ENCODE measurements at regions not wholly inside any gene's neighbourhood (a gene's known extent, or its start where the extent isn't known, plus 50 kb on each side); places are given as distances from the start of the nearest gene placed in this dataset.
"Not testable (repeated sequence)": the region's sequence is repeated elsewhere in the genome, so short reads cannot be mapped to it uniquely, and the experiment has no call there.

DNA sequence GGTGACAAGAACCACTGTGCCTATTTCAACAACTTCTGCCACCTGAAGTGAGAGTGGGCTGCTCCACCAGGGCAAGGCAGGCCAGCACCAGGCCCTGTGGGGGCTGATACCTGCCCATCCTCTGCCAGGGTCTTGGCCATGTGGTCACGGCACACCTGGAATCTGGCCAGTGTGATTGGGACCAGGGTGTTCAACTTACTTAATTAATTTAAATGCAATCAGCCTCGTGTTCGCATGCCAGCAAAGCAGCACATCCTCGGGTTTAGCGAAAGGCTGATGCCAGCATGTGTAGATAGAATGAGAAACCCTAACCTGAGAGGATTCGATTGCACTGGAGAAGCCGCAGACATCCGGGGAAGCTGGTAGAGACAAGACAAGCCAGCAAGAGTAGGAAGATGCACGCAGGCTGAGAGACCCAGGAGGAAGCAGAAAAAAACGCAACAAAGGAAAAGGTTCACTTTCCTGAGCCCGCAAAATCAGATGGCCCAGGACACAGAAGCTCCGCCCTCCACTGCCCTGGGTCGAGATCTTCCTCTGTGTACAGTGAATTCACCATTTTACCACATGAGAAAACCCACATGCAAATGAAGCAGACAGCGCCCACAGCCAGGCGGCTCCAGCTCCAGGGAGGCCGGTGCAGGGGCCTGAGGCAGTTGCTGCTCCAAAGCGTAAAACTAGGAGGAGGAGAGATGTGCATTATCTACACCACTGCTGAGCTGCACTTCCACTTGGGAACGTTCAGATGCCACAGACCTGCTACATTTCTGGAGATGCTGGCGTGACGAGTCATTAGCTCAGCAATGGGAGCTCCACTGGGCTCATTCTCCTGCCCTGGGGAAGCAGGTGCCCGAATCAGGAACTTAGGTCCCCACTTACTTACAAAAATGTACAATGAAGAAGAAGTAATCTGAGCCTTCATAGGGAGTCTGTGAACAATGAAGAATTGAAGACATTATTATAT is 92.1 kb downstream of the TMEM18 start:
- DNase-seq (ENCODE audit: extremely low spot score), result no peak
- CTCF ChIA-PET, result no interaction called here
- TF ChIP-seq FOXM1 (IDR thresholded peaks at IDR 0.05; ENCODE audit: borderline replicate concordance) (no peak), L3MBTL2 (conservative IDR thresholded peaks at IDR 0.05) (no peak), CTBP1 (IDR thresholded peaks at IDR 0.05; ENCODE audit: borderline replicate concordance) (no peak), LEF1 (IDR thresholded peaks at IDR 0.05; ENCODE audit: borderline replicate concordance) (no peak), ZNF384 (IDR thresholded peaks at IDR 0.05) (no peak), NFRKB (IDR thresholded peaks at IDR 0.05) (no peak), SP1 (IDR thresholded peaks at IDR 0.05) (no peak)
- POLR2A ChIA-PET, result no interaction called here

DNA sequence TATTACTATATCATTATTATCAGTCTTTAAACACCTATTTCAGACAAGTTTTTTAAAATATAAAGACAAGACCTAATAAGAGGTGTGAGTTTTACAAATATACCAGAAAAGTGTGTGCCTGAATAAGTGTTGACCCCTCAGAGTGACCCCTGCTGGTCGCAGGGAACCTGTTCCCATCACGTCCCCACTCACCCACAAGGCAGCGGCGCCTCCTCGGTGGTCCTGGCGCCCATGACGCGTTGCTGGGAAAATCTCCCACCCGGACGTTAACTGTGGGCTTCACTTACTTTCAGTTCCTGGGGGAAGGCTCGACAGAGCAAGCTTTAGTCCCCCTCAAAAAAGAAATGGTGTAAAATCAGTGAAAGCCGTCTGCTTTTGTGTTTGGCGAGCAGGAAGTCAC is 93.5 kb downstream of the TMEM18 start:
- CTCF ChIA-PET, result no interaction called here
- no peak for TF ChIP-seq FOXM1 (IDR thresholded peaks at IDR 0.05; ENCODE audit: borderline replicate concordance)
- POLR2A ChIA-PET, result no interaction called here
- no peak for DNase-seq (ENCODE audit: extremely low spot score)

DNA sequence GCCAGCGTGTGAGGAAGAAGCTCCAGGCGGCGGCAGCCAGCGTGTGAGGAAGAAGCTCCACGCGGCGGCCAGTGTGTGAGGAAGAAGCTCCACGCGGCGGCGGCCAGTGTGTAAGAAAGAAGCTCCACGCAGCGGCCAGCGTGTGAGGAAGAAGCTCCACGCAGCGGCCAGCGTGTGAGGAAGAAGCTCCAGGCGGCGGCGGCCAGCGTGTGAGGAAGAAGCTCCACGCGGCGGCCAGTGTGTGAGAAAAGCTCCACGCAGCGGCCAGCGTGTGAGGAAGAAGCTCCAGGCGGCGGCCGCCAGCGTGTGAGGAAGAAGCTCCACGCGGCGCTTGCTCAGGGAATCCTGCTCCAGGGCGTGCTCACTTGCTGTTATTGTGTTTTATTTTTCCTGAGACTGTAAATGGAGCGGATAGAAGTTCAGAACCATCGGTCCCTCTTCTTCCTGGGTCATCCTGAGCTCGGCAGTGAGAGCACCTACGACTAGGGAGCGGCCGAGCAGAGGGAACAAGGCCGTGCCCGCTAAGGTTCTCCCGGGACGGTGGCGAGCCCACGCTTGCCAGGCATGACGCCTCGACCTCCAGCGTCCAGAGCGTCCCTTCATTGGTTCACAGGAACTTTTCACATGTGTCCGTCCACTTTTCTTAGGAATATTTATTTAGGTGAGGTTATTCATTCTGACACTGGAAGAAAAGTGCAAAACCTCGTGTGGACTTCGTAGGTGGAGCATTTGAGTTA is 94.2 kb downstream of the TMEM18 start:
- ChIA-PET CTCF (no interaction called here), POLR2A (no interaction called here)
- no peak for TF ChIP-seq SUZ12 (IDR thresholded peaks at IDR 0.05)
- no peak for TF ChIP-seq FOXK2 (IDR thresholded peaks at IDR 0.05)
- no peak for TF ChIP-seq ZNF384 (IDR thresholded peaks at IDR 0.05)
- TF ChIP-seq TARDBP (IDR thresholded peaks at IDR 0.05), result no peak
- no peak for TF ChIP-seq ARNT (IDR thresholded peaks at IDR 0.05)
- TF ChIP-seq ELF4 (IDR thresholded peaks at IDR 0.05), result no peak
- no peak for TF ChIP-seq L3MBTL2 (conservative IDR thresholded peaks at IDR 0.05)
- TF ChIP-seq HDGF (IDR thresholded peaks at IDR 0.05; ENCODE audit: borderline replicate concordance), result no peak
- TF ChIP-seq, protein P1, sequence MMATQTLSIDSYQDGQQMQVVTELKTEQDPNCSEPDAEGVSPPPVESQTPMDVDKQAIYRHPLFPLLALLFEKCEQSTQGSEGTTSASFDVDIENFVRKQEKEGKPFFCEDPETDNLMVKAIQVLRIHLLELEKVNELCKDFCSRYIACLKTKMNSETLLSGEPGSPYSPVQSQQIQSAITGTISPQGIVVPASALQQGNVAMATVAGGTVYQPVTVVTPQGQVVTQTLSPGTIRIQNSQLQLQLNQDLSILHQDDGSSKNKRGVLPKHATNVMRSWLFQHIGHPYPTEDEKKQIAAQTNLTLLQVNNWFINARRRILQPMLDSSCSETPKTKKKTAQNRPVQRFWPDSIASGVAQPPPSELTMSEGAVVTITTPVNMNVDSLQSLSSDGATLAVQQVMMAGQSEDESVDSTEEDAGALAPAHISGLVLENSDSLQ (IDR thresholded peaks at IDR 0.05), result no peak
- no peak for TF ChIP-seq BHLHE40 (IDR thresholded peaks at IDR 0.05; ENCODE audit: borderline replicate concordance)
- TF ChIP-seq FOXM1 (IDR thresholded peaks at IDR 0.05; ENCODE audit: borderline replicate concordance), result no peak
- no peak for TF ChIP-seq NFRKB (IDR thresholded peaks at IDR 0.05)
- no peak for DNase-seq (ENCODE audit: extremely low spot score)

DNA sequence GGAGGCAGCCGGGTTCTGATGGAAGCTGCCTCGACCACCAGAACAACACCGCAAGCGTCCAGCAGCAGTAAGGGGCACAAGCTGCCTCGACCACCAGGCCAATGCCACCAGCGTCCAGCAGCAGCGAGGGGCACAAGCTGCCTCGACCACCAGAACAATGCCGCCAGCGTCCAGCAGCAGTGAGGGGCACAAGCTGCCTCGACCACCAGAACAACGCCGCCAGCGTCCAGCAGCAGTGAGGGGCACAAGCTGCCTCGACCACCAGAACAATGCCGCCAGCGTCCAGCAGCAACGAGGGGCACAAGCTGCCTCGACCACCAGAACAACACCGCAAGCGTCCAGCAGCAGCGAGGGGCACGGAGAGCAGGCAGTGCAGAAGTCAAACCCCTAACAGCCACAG is 94.9 kb downstream of the TMEM18 start:
- DNase-seq (ENCODE audit: extremely low spot score); CTCF ChIA-PET: not testable (repeated sequence)

DNA sequence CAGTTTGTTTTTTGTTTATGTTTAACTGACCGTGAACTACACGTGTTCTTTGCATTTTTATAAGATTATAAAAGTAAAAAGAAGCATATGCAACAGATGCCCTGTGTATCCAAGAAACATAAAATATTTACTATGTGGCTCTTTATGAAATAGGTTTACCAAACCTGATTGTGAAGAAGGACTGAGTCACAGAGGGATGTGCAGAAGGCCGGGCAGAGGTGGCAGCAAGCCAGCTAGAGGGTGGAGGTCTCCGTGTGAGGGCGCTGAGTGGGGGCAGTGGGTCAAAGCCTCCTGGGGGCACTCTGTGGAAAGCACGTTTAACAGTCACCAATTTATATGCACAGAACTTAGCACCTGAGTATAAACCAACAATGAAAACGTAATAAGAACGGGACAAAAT is 97.2 kb downstream of the TMEM18 start:
- TF ChIP-seq ZNF384 (IDR thresholded peaks at IDR 0.05) (no peak), FOXM1 (IDR thresholded peaks at IDR 0.05; ENCODE audit: borderline replicate concordance) (no peak), ARNT (IDR thresholded peaks at IDR 0.05) (no peak), SP1 (IDR thresholded peaks at IDR 0.05) (no peak), FOXA1 (IDR thresholded peaks at IDR 0.05) (no peak)
- ChIA-PET CTCF (no interaction called here), POLR2A (no interaction called here)
- DNase-seq (ENCODE audit: extremely low spot score), result no peak

More for the DNA sequence above, 94.9 kb downstream of the TMEM18 start:
- POLR2A ChIA-PET, result not testable (repeated sequence)

DNA sequence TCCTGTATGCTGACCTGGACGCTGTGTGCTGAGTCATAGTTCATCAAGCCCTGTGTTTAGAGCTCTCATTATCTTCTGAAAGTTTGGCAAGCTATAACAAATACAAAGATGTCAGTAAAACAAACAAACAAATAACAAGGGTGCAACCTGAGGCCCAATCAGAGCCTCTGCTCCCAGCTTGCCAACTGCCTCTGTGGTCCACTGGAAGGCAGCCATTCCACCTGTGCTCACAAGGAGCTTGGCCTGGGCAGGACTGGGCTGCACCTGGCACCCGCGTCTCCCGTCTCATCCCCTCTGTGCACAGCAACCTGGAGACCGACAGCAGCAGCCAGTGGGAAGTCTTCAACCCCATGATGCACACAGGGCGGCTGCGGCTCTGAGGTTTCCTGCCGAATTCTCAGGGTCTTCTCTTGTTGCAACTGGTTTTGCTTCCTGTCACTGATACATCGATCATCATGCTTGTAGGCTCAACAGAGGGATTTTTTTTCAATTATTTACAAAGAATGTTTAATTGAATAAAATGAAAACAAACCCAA is 97.8 kb downstream of the TMEM18 start:
- DNase-seq (ENCODE audit: extremely low spot score), result no peak
- POLR2A ChIA-PET, result no interaction called here
- TF ChIP-seq ZNF384 (IDR thresholded peaks at IDR 0.05), result no peak
- TF ChIP-seq, protein P1 (IDR thresholded peaks at IDR 0.05), result no peak
- TF ChIP-seq SP1 (IDR thresholded peaks at IDR 0.05), result no peak
- TF ChIP-seq SUZ12 (IDR thresholded peaks at IDR 0.05), result no peak
- TF ChIP-seq FOXA1 (IDR thresholded peaks at IDR 0.05), result no peak
- no peak for TF ChIP-seq CTBP1 (IDR thresholded peaks at IDR 0.05; ENCODE audit: borderline replicate concordance)
- no peak for TF ChIP-seq ELF4 (IDR thresholded peaks at IDR 0.05)
- no peak for TF ChIP-seq FOXK2 (IDR thresholded peaks at IDR 0.05)
- TF ChIP-seq FOXM1 (IDR thresholded peaks at IDR 0.05; ENCODE audit: borderline replicate concordance), result no peak
- TF ChIP-seq LEF1 (IDR thresholded peaks at IDR 0.05; ENCODE audit: borderline replicate concordance), result no peak
- TF ChIP-seq BHLHE40 (IDR thresholded peaks at IDR 0.05; ENCODE audit: borderline replicate concordance), result no peak
- no peak for TF ChIP-seq TARDBP (IDR thresholded peaks at IDR 0.05)
- TF ChIP-seq ARNT (IDR thresholded peaks at IDR 0.05), result no peak
- CTCF ChIA-PET, result no interaction called here

DNA sequence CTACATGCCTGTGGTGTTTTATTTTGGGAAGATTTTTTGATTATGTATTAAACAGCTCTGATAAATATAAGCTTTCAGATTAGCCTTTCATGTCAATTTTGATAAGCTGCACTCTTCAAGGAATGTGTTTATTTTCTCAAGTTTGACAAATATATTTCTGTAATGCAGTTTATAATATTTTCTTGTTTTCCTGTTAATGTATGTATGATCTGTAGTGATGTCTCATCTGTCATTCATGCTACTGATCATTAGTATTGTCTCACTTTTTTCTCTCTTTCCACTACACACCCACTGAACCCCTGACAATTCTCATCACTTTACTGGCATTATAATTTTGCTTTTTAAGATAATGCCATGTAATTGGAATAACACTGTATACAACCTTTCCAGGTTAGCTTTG is 100.9 kb downstream of the TMEM18 start:
- ChIA-PET CTCF (no interaction called here), POLR2A (no interaction called here)
- no peak for TF ChIP-seq FOXM1 (IDR thresholded peaks at IDR 0.05; ENCODE audit: borderline replicate concordance)
- no peak for TF ChIP-seq LEF1 (IDR thresholded peaks at IDR 0.05; ENCODE audit: borderline replicate concordance)
- TF ChIP-seq ARNT (IDR thresholded peaks at IDR 0.05), result no peak
- no peak for TF ChIP-seq BHLHE40 (IDR thresholded peaks at IDR 0.05; ENCODE audit: borderline replicate concordance)
- no peak for TF ChIP-seq L3MBTL2 (conservative IDR thresholded peaks at IDR 0.05)
- no peak for TF ChIP-seq HDGF (IDR thresholded peaks at IDR 0.05; ENCODE audit: borderline replicate concordance)
- TF ChIP-seq CTBP1 (IDR thresholded peaks at IDR 0.05; ENCODE audit: borderline replicate concordance), result no peak
- TF ChIP-seq ELF4 (IDR thresholded peaks at IDR 0.05), result no peak
- no peak for TF ChIP-seq FOXK2 (IDR thresholded peaks at IDR 0.05)
- DNase-seq (ENCODE audit: extremely low spot score), result no peak

Data from HEK293T (cell line).